Fibroblast of lung (primary cell): ENCODE measurements at regions not wholly inside any gene's neighbourhood (a gene's known extent, or its start where the extent isn't known, plus 50 kb on each side); places are given as distances from the start of the nearest gene placed in this dataset.
A peak's percentile ranks its signal among the peaks of the same experiment; 100 is the strongest.

Experiments used
- DNase-seq, 2 donors: peaks; one replicate each; pipeline versions ENCODE4 v3.0.0 to v3.0.0-alpha.2; 2010; ENCODE audit warnings: low read depth in 2 of 2
- H2AFZ ChIP-seq: 2 replicates; pipeline ENCODE4 v1.5.1; 2012; ENCODE audit warnings: low read length, control low read depth, inconsistent platforms
- H3K27ac ChIP-seq: 2 replicates; pipeline ENCODE4 v1.5.1; 2011; ENCODE audit warnings: low read length, control low read depth; ENCODE audit not compliant: insufficient read depth
- H3K27me3 ChIP-seq: 2 replicates; pipeline ENCODE4 v1.5.1; 2011; ENCODE audit warnings: mild to moderate bottlenecking, low read length; ENCODE audit not compliant: control insufficient read depth, insufficient read depth
- H3K36me3 ChIP-seq: 2 replicates; pipeline ENCODE4 v1.5.1; 2011; ENCODE audit warnings: low read length; ENCODE audit not compliant: control insufficient read depth, insufficient read depth
- H3K4me1 ChIP-seq: 2 replicates; pipeline ENCODE4 v1.5.1; 2011; ENCODE audit warnings: low read length; ENCODE audit not compliant: control insufficient read depth, insufficient read depth; ENCODE audit errors: extremely low read depth
- H3K4me2 ChIP-seq: 2 replicates; pipeline ENCODE4 v1.5.1; 2011; ENCODE audit warnings: low read length, control low read depth; ENCODE audit not compliant: insufficient read depth; ENCODE audit errors: extremely low read depth
- H3K4me3 ChIP-seq, 4 experiments: fragments of 200-600 bp in 1 of 4; sonication (generic) in 1 of 4; replicated peaks in 1 of 4; 2 replicates each; pipeline ENCODE4 v1.5.1; 2011 to 2016; ENCODE audit warnings: low read length in 4 of 4, low read depth in 3 of 4, mild to moderate bottlenecking in 3 of 4, control low read depth in 2 of 4, inconsistent platforms in 1 of 4, mixed read lengths in 1 of 4; ENCODE audit not compliant: insufficient read depth in 1 of 4; ENCODE audit errors: control extremely low read depth in 1 of 4
- H3K79me2 ChIP-seq: 2 replicates; pipeline ENCODE4 v1.5.1; 2012; ENCODE audit warnings: mild to moderate bottlenecking, low read length, inconsistent platforms; ENCODE audit not compliant: control insufficient read depth, insufficient read depth
- H3K9ac ChIP-seq: 2 replicates; pipeline ENCODE4 v1.5.1; 2011; ENCODE audit warnings: mild to moderate bottlenecking, low read length, control low read depth; ENCODE audit not compliant: insufficient read depth
- H3K9me3 ChIP-seq: 2 replicates; pipeline ENCODE4 v1.5.1; 2012; ENCODE audit warnings: low read depth, low read length; ENCODE audit not compliant: control insufficient read depth, insufficient read depth
- H4K20me1 ChIP-seq: 2 replicates; pipeline ENCODE4 v1.5.1; 2011; ENCODE audit warnings: low read length; ENCODE audit not compliant: control insufficient read depth, insufficient read depth; ENCODE audit errors: extremely low read depth
- EZH2 ChIP-seq: IDR thresholded peaks from 2 replicates; pipeline ENCODE4 v1.5.1; 2012; ENCODE audit warnings: low read length, control low read depth, mild to moderate bottlenecking; ENCODE audit errors: missing control alignments
- TF ChIP-seq, protein P1 (sequence below), 2 donors: IDR thresholded peaks in 1 of 2; conservative IDR thresholded peaks in 1 of 2; 1 replicate in 1 of 2; 2 replicates in 1 of 2; pipeline ENCODE4 v1.5.1; 2011 to 2012; ENCODE audit warnings: low read length in 2 of 2, control low read depth in 1 of 2, inconsistent platforms in 1 of 2, low read depth in 1 of 2, mild to moderate bottlenecking in 1 of 2

DNA sequence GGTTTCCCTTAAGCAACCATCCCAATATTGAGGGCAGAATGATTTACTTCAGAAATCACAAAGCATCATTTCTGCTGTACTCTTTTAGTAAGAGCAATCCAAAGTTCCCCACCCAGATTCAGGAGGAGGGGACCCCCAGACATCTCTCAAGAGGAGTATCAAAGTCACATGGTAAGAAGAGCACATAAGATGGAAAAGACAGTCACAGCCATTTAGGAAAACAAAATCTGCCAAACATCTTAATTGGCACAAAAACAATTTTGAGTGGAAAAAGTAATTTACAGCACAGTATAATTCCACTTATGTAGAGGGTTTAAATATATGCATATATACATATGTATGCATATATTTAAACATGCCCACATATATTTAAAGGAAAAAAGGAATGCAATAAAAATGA is 1329.0 kb upstream of the CELF2 start:
- H3K27me3 ChIP-seq, result no peaks in the 10 kb centered on the region
- DNase-seq, result no peak
- no peak for TF ChIP-seq EZH2
- TF ChIP-seq, protein P1, sequence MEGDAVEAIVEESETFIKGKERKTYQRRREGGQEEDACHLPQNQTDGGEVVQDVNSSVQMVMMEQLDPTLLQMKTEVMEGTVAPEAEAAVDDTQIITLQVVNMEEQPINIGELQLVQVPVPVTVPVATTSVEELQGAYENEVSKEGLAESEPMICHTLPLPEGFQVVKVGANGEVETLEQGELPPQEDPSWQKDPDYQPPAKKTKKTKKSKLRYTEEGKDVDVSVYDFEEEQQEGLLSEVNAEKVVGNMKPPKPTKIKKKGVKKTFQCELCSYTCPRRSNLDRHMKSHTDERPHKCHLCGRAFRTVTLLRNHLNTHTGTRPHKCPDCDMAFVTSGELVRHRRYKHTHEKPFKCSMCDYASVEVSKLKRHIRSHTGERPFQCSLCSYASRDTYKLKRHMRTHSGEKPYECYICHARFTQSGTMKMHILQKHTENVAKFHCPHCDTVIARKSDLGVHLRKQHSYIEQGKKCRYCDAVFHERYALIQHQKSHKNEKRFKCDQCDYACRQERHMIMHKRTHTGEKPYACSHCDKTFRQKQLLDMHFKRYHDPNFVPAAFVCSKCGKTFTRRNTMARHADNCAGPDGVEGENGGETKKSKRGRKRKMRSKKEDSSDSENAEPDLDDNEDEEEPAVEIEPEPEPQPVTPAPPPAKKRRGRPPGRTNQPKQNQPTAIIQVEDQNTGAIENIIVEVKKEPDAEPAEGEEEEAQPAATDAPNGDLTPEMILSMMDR (conservative IDR thresholded peaks at IDR 0.05 in 1 of 2, IDR thresholded peaks at IDR 0.05 in 1 of 2; ENCODE audit: low read depth in 1 of 2, low read length in 2 of 2), result no peak
- no peak overlapping the region for H2AFZ ChIP-seq
- no peak overlapping the region for H3K9ac ChIP-seq
- H3K4me1 ChIP-seq, result no peaks in the 10 kb centered on the region
- no peaks in the 10 kb centered on the region for H3K79me2 ChIP-seq
- H4K20me1 ChIP-seq, result no peaks in the 10 kb centered on the region
- H3K27ac ChIP-seq, result no peak overlapping the region
- no peaks in the 10 kb centered on the region for H3K9me3 ChIP-seq
- H3K4me2 ChIP-seq, result no peak overlapping the region
- no peaks in the 10 kb centered on the region for H3K36me3 ChIP-seq
- no peak overlapping the region for H3K4me3 ChIP-seq

DNA sequence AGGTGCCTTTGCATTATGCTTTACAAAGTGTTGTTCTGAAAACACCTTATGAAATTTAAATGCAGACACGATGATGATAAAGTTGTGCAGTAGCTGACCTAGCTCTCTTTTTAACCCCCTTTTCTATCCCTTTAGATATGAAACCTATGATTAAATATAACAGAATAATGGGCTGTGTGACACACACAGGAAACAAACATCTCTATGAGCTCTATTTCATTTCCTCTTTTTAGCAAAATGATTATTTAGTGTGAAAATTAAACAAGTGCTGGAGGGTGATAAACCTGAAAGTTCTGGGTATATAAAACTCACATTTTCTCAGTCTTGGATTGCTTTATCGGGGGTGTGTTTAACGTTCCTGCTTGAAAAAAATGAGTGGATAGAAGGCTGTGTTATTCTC is 1310.5 kb upstream of the CELF2 start:
- H3K27ac ChIP-seq, result no peak overlapping the region
- no peak overlapping the region for H3K9ac ChIP-seq
- no peak overlapping the region for H2AFZ ChIP-seq
- DNase-seq, result no peak
- no peaks in the 10 kb centered on the region for H4K20me1 ChIP-seq
- no peaks in the 10 kb centered on the region for H3K4me1 ChIP-seq
- no peak overlapping the region for H3K4me2 ChIP-seq
- no peaks in the 10 kb centered on the region for H3K9me3 ChIP-seq
- TF ChIP-seq, protein P1 (conservative IDR thresholded peaks at IDR 0.05 in 1 of 2, IDR thresholded peaks at IDR 0.05 in 1 of 2; ENCODE audit: low read depth in 1 of 2, low read length in 2 of 2), result no peak
- no peak for TF ChIP-seq EZH2
- no peaks in the 10 kb centered on the region for H3K36me3 ChIP-seq
- no peak overlapping the region for H3K4me3 ChIP-seq
- no peaks in the 10 kb centered on the region for H3K79me2 ChIP-seq
- H3K27me3 ChIP-seq, result no peaks in the 10 kb centered on the region

DNA sequence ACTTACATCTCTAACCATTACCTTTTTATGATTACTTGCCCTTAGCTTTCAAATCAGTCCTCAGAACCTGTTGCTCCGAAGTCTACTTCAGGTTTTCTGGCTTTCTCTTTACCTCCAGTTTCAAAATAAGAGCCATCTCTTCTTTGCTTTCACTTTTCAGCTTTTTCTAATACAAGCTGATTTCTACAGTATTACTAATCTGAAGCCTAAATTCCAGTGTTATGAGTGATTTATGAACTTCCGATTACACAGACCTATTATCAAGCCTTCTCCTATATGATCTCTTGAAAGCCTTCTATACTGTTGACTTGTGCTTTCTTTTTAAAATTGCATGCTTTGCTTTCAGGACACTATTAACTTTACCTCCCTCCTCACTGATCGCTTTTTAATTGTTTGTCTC is 1307.8 kb upstream of the CELF2 start:
- DNase-seq, result peak; percentile 12 to 20
- no peak overlapping the region for H3K9ac ChIP-seq
- TF ChIP-seq, protein P1 (conservative IDR thresholded peaks at IDR 0.05 in 1 of 2, IDR thresholded peaks at IDR 0.05 in 1 of 2; ENCODE audit: low read depth in 1 of 2, low read length in 2 of 2), result no peak
- TF ChIP-seq EZH2, result no peak
- no peaks in the 10 kb centered on the region for H3K27me3 ChIP-seq
- H3K9me3 ChIP-seq, result no peaks in the 10 kb centered on the region
- H3K36me3 ChIP-seq, result no peaks in the 10 kb centered on the region
- H3K4me2 ChIP-seq, result peak overlapping the region; percentile 18
- H3K79me2 ChIP-seq, result no peaks in the 10 kb centered on the region
- no peaks in the 10 kb centered on the region for H3K4me1 ChIP-seq
- H3K4me3 ChIP-seq, result no peak overlapping the region
- no peaks in the 10 kb centered on the region for H4K20me1 ChIP-seq
- no peak overlapping the region for H3K27ac ChIP-seq
- H2AFZ ChIP-seq, result peak overlapping the region; percentile 55
